SU-DHL-6 (cell line): ENCODE measurements at regions not wholly inside any gene's neighbourhood (a gene's known extent, or its start where the extent isn't known, plus 50 kb on each side); places are given as distances from the start of the nearest gene placed in this dataset.

ENCODE experiments used
- H2AFZ ChIP-seq: fragments of 200-600 bp; sonication (generic); 2 replicates; pipeline ENCODE4 v1.6.1; 2014; ENCODE audit warnings: low read depth, mild to moderate bottlenecking, moderate library complexity, mixed read lengths, antibody characterized with exemption, low read length; ENCODE audit not compliant: severe bottlenecking
- H3F3A ChIP-seq: fragments of 200-600 bp; shearing (Covaris generic); 2 replicates; pipeline ENCODE4 v1.6.0; 2016; ENCODE audit warnings: antibody characterized with exemption, mild to moderate bottlenecking; ENCODE audit not compliant: insufficient read depth
- H3K27ac ChIP-seq: fragments of 200-600 bp; sonication (generic); 2 replicates; pipeline ENCODE4 v1.5.1; 2016; ENCODE audit warnings: low read depth, mild to moderate bottlenecking, low read length, moderate library complexity, mixed read lengths
- H3K27me3 ChIP-seq: fragments of 200-600 bp; sonication (generic), shearing (Covaris generic); 2 replicates; pipeline ENCODE4 v1.6.0; 2014; ENCODE audit warnings: mild to moderate bottlenecking, low read length
- H3K36me3 ChIP-seq: fragments of 200-600 bp; sonication (generic); 2 replicates; pipeline ENCODE4 v1.6.1; 2014; ENCODE audit warnings: mild to moderate bottlenecking, low read length, mixed read lengths
- H3K4me2 ChIP-seq: fragments of 300-600, 200-600 bp; shearing (Covaris generic), sonication (generic); 2 replicates; pipeline ENCODE4 v1.6.0; 2014; ENCODE audit warnings: low read length, low read depth, mild to moderate bottlenecking; ENCODE audit not compliant: poor library complexity, severe bottlenecking
- H3K4me3 ChIP-seq: fragments of 200-600 bp; sonication (generic); 2 replicates; pipeline ENCODE4 v1.5.1; 2014; ENCODE audit warnings: antibody characterized with exemption, low read length, mild to moderate bottlenecking, mixed read lengths; ENCODE audit not compliant: insufficient read depth, poor library complexity, severe bottlenecking
- H3K79me2 ChIP-seq: fragments of 200-600 bp; sonication (generic); 2 replicates; pipeline ENCODE4 v1.6.1; 2014; ENCODE audit warnings: mild to moderate bottlenecking, low read length, moderate library complexity; ENCODE audit not compliant: insufficient read depth
- H3K9ac ChIP-seq: fragments of 200-600 bp; sonication (generic); 2 replicates; pipeline ENCODE4 v1.7.0; 2014; ENCODE audit warnings: mild to moderate bottlenecking, low read length
- H3K9me2 ChIP-seq: fragments of 200-600 bp; sonication (generic); replicated peaks from 2 replicates; pipeline ENCODE4 v1.6.1; 2014; ENCODE audit warnings: low read length; ENCODE audit not compliant: insufficient read depth
- H3K9me3 ChIP-seq: fragments of 200-600 bp; sonication (generic); 2 replicates; pipeline ENCODE4 v1.6.1; 2014; ENCODE audit warnings: low read length, mixed read lengths; ENCODE audit not compliant: insufficient read depth
- H4K20me1 ChIP-seq: fragments of 200-600 bp; sonication (generic); 2 replicates; pipeline ENCODE4 v1.6.1; 2014; ENCODE audit warnings: low read depth, mild to moderate bottlenecking, antibody characterized with exemption, low read length, moderate library complexity, mixed read lengths
- EZH2phosphoT487 ChIP-seq: fragments of 200-600 bp; sonication (generic), shearing (Covaris generic); conservative IDR thresholded peaks from 2 replicates; pipeline ENCODE4 v1.6.1; 2018; ENCODE audit warnings: mild to moderate bottlenecking, antibody characterized with exemption, low read length, moderate library complexity, mixed read lengths
- TF ChIP-seq, protein P1 (sequence below): fragments of 200-600 bp; sonication (generic); IDR thresholded peaks from one replicate; pipeline ENCODE4 v1.5.1; 2017; ENCODE audit warnings: antibody characterized with exemption, mild to moderate bottlenecking, low read length, moderate library complexity; ENCODE audit not compliant: insufficient read depth, poor library complexity, severe bottlenecking

DNA sequence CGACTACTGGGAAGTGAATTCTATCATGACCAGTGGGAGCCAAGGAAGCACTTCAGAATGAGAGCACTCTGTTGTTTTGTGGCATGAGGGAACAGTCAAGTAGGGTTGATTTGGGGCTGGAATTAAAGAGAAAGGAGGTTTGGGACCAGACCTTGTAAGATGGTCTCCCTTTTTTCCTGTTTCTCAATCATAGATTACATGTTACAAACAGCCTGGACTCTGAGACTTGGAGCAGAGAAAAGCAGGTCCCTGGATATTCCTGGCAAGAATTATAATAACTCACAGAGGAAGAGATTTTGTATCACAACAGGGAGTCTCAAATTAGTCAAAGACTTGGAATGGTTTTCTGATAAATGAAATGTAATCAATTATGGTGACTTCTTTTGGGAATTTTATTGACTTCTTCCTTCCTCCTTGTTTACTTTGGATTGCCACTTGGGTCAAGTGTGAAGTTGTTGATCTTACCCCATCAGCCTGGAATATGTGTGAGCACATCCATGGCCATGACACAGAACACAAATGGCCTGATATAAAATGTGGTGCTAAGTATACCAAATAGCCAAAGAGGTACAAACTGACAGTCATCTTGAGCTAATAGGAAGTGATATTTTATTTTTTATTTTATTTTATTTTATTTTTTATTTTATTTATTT, 131.0 kb upstream of the OSMR start:
- Histone ChIP-seq H3K27ac (no peak overlapping the region), H3K9ac (no peak overlapping the region), H3K9me2 (no peaks in the 10 kb centered on the region), H2AFZ (no peak overlapping the region), H4K20me1 (no peaks in the 10 kb centered on the region), H3K4me3 (no peak overlapping the region), H3K27me3 (no peaks in the 10 kb centered on the region), H3K4me2 (no peak overlapping the region), H3K36me3 (no peaks in the 10 kb centered on the region), H3K79me2 (no peaks in the 10 kb centered on the region), H3F3A (no peaks in the 10 kb centered on the region), H3K9me3 (no peaks in the 10 kb centered on the region)
- TF ChIP-seq, protein P1, sequence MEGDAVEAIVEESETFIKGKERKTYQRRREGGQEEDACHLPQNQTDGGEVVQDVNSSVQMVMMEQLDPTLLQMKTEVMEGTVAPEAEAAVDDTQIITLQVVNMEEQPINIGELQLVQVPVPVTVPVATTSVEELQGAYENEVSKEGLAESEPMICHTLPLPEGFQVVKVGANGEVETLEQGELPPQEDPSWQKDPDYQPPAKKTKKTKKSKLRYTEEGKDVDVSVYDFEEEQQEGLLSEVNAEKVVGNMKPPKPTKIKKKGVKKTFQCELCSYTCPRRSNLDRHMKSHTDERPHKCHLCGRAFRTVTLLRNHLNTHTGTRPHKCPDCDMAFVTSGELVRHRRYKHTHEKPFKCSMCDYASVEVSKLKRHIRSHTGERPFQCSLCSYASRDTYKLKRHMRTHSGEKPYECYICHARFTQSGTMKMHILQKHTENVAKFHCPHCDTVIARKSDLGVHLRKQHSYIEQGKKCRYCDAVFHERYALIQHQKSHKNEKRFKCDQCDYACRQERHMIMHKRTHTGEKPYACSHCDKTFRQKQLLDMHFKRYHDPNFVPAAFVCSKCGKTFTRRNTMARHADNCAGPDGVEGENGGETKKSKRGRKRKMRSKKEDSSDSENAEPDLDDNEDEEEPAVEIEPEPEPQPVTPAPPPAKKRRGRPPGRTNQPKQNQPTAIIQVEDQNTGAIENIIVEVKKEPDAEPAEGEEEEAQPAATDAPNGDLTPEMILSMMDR = no peak
- no peak for TF ChIP-seq EZH2phosphoT487

DNA sequence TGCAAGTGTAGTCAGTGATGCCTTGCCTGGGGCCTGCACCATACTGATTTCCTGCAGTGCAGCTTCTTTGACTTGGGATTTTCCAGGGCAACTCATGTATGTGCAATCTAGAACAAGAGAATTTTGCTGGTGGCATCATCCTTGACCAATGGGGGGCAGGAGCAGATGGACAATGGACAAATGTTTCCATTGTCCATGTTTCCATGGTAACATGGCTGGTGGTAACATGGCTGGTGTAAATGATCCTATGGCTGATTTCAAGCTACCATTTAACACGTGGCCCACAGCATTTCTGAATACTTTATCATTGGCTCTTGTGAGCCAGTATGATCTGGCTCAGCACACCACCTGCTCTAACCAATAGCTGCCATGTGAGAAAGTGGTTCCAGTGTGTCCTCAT, 130.1 kb upstream of the OSMR start:
- H2AFZ ChIP-seq = no peak overlapping the region
- no peaks in the 10 kb centered on the region for H3K9me3 ChIP-seq
- no peaks in the 10 kb centered on the region for H3K27me3 ChIP-seq
- H3K79me2 ChIP-seq = no peaks in the 10 kb centered on the region
- no peak overlapping the region for H3K4me2 ChIP-seq
- H3K9me2 ChIP-seq = no peaks in the 10 kb centered on the region
- TF ChIP-seq, protein P1 = no peak
- TF ChIP-seq EZH2phosphoT487 = no peak
- H4K20me1 ChIP-seq = no peaks in the 10 kb centered on the region
- H3K9ac ChIP-seq = no peak overlapping the region
- no peak overlapping the region for H3K27ac ChIP-seq
- H3K36me3 ChIP-seq = no peaks in the 10 kb centered on the region
- H3F3A ChIP-seq = no peaks in the 10 kb centered on the region
- no peak overlapping the region for H3K4me3 ChIP-seq

DNA sequence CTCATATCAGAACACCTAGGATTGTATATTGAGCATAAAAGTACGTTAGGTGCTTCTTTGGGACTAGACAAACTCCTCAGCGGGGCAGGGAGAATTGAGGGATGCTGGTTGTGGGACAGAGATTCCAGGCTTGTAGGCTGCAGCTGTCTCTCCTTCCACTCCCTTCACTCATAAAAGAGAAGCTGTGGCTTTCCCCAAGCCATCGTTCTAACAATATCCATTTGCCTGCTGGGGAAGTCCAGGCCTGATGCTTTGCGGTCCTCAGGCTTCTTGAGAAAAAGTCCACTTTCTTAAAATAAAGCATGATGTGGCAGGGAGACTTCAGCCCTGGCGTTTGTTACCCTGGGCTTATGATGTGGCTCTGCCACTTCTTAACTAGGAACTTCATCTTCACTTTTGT, 129.3 kb upstream of the OSMR start:
- Histone ChIP-seq H3K27me3 (no peaks in the 10 kb centered on the region), H3K9ac (no peak overlapping the region), H3K79me2 (no peaks in the 10 kb centered on the region), H3K4me3 (no peak overlapping the region), H3K9me3 (no peaks in the 10 kb centered on the region), H3K9me2 (no peaks in the 10 kb centered on the region), H2AFZ (no peak overlapping the region), H3K4me2 (no peak overlapping the region), H3K36me3 (no peaks in the 10 kb centered on the region), H4K20me1 (no peaks in the 10 kb centered on the region), H3K27ac (no peak overlapping the region), H3F3A (no peaks in the 10 kb centered on the region)
- TF ChIP-seq EZH2phosphoT487 = no peak
- TF ChIP-seq, protein P1 = no peak
